Ishikawa (cell line): ENCODE measurements at regions not wholly inside any gene's neighbourhood (a gene's known extent, or its start where the extent isn't known, plus 50 kb on each side); places are given as distances from the start of the nearest gene placed in this dataset.

Experiments used
- CEBPB ChIP-seq: IDR thresholded peaks from 2 replicates; pipeline ENCODE4 v1.6.1; 2012
- CREB1 ChIP-seq: IDR thresholded peaks from 2 replicates; pipeline ENCODE4 v1.6.1; 2012; ENCODE audit warnings: low read depth
- EGR1 ChIP-seq: IDR thresholded peaks from 2 replicates; pipeline ENCODE4 v1.6.1; 2012
- EP300 ChIP-seq: IDR thresholded peaks from 2 replicates; pipeline ENCODE4 v1.6.1; 2012; ENCODE audit warnings: borderline replicate concordance
- FOXM1 ChIP-seq: IDR thresholded peaks from 2 replicates; pipeline ENCODE4 v1.6.1; 2012; ENCODE audit warnings: low read depth, borderline replicate concordance
- MAX ChIP-seq: IDR thresholded peaks from 2 replicates; pipeline ENCODE4 v1.6.1; 2012
- RAD21 ChIP-seq: IDR thresholded peaks from 2 replicates; pipeline ENCODE4 v1.6.1; 2012; ENCODE audit warnings: low read depth
- REST ChIP-seq: IDR thresholded peaks from 2 replicates; pipeline ENCODE4 v1.6.1; 2012; ENCODE audit warnings: low read depth, mild to moderate bottlenecking
- TAF1 ChIP-seq: IDR thresholded peaks from 2 replicates; pipeline ENCODE4 v1.6.1; 2012; ENCODE audit warnings: low read depth, mild to moderate bottlenecking
- YY1 ChIP-seq: IDR thresholded peaks from 2 replicates; pipeline ENCODE4 v1.6.1; 2012; ENCODE audit warnings: low read depth
- ZBTB7A ChIP-seq: IDR thresholded peaks from 2 replicates; pipeline ENCODE4 v1.6.1; 2012; ENCODE audit warnings: low read depth

- no peak for TF ChIP-seq REST
- TF ChIP-seq TAF1, result no peak
- TF ChIP-seq YY1, result no peak
- no peak for TF ChIP-seq CEBPB
- TF ChIP-seq FOXM1, result no peak
- TF ChIP-seq EGR1, result no peak
- TF ChIP-seq CREB1, result no peak
- no peak for TF ChIP-seq MAX
- no peak for TF ChIP-seq RAD21
- TF ChIP-seq EP300, result no peak
- TF ChIP-seq ZBTB7A, result no peak
Measured at GRCh38 chr13:90375851-90376250, 971.6 kb upstream of the MIR17HG start.
